Transverse colon (tissue), 4 donors: ENCODE measurements at regions not wholly inside any gene's neighbourhood (a gene's known extent, or its start where the extent isn't known, plus 50 kb on each side); places are given as distances from the start of the nearest gene placed in this dataset.

ENCODE experiments used
- CTCF ChIP-seq, 5 experiments: fragments of 200-600 bp in 3 of 5; fragments of 450-650 bp in 2 of 5; sonication (generic) in 3 of 5; IDR thresholded peaks; 1 replicate in 2 of 5; 2 replicates in 3 of 5; pipeline ENCODE4 v1.5.1; 2016 to 2017; ENCODE audit warnings: antibody characterized with exemption in 5 of 5, inconsistent platforms in 3 of 5, mild to moderate bottlenecking in 2 of 5, moderate library complexity in 1 of 5
- POLR2A ChIP-seq: fragments of 450-650 bp; IDR thresholded peaks from one replicate; pipeline ENCODE4 v1.6.1; 2016; ENCODE audit warnings: antibody characterized with exemption, mild to moderate bottlenecking, moderate library complexity
- POLR2AphosphoS5 ChIP-seq, 3 donors: sonication (generic); formaldehyde crosslinking; IDR thresholded peaks; one replicate each; pipeline ENCODE4 v1.6.1; 2016; ENCODE audit warnings: antibody characterized with exemption in 3 of 3

- TF ChIP-seq POLR2A (no peak), CTCF (IDR thresholded peaks at IDR 0.05) (no peak), POLR2AphosphoS5 (IDR thresholded peaks at IDR 0.05) (no peak)
These were observed 210.4 kb upstream of the RFX3 start for GRCh38 chr9:3736161-3736560.
